Tibial nerve (tissue), 3 donors: ENCODE measurements at regions not wholly inside any gene's neighbourhood (a gene's known extent, or its start where the extent isn't known, plus 50 kb on each side); places are given as distances from the start of the nearest gene placed in this dataset.

ENCODE experiments used
- POLR2A ChIP-seq, 2 donors: fragments of 450-650 bp; IDR thresholded peaks; one replicate each; pipeline ENCODE4 v1.6.1; 2017; ENCODE audit warnings: antibody characterized with exemption in 2 of 2, mild to moderate bottlenecking in 2 of 2, moderate library complexity in 2 of 2
- TF ChIP-seq, protein P1 (sequence below), 5 experiments: fragments of 200-600 bp in 3 of 5; fragments of 450-650 bp in 2 of 5; sonication (generic) in 3 of 5; IDR thresholded peaks; one replicate each; pipeline ENCODE4 v1.5.1; 2016 to 2019; ENCODE audit warnings: antibody characterized with exemption in 5 of 5, mild to moderate bottlenecking in 3 of 5, moderate library complexity in 2 of 5

DNA sequence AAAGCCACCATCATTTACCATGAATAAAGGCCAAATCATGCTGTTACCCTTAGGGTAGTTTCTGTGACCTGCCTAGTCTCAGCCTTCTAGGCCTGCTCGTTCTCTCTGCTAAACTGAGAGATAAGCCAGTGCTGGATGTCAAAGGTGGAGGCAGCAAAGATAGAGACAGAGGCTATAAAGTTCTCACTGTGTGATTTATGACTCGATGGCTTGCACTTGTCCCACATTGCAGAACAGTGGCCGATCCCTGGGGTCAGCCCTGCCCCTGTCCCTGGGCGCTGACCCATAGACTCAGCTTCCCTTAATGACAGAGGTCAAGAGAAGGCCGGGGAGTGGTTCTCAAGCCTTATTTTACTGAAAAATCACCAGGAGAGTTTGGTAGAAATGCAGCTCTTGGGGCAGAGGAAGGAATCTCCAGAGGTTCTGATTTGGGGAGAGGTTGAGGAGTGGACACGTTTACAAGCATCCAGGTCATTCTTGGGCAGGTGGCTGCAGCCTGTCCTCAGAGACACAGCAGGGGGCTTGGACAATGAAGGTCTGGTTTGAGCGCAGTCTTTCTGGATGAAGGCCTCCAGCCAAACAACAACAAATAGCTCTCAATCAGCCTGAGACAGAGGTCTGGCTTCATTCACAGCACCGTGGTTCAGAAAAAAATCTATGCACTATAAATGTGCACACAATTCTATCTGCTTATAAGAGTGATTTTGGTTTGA is 143.5 kb downstream of the ACKR3 start:
- TF ChIP-seq, protein P1, sequence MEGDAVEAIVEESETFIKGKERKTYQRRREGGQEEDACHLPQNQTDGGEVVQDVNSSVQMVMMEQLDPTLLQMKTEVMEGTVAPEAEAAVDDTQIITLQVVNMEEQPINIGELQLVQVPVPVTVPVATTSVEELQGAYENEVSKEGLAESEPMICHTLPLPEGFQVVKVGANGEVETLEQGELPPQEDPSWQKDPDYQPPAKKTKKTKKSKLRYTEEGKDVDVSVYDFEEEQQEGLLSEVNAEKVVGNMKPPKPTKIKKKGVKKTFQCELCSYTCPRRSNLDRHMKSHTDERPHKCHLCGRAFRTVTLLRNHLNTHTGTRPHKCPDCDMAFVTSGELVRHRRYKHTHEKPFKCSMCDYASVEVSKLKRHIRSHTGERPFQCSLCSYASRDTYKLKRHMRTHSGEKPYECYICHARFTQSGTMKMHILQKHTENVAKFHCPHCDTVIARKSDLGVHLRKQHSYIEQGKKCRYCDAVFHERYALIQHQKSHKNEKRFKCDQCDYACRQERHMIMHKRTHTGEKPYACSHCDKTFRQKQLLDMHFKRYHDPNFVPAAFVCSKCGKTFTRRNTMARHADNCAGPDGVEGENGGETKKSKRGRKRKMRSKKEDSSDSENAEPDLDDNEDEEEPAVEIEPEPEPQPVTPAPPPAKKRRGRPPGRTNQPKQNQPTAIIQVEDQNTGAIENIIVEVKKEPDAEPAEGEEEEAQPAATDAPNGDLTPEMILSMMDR (IDR thresholded peaks at IDR 0.05): no peak
- no peak for TF ChIP-seq POLR2A (IDR thresholded peaks at IDR 0.05)
